Nucleus accumbens (tissue), 56 donors: ENCODE measurements at regions not wholly inside any gene's neighbourhood (a gene's known extent, or its start where the extent isn't known, plus 50 kb on each side); places are given as distances from the start of the nearest gene placed in this dataset.
"Not testable (repeated sequence)": the region's sequence is repeated elsewhere in the genome, so short reads cannot be mapped to it uniquely, and the experiment has no call there.

Experiments used
- DNase-seq, 56 donors: peaks; one replicate each; lab custom pipeline; 2025; lab: John Stamatoyannopoulos, UW

- DNase-seq = no peak
Observed at GRCh38 chr18:78237864-78238263, 741.8 kb upstream of the SALL3 start.

DNA sequence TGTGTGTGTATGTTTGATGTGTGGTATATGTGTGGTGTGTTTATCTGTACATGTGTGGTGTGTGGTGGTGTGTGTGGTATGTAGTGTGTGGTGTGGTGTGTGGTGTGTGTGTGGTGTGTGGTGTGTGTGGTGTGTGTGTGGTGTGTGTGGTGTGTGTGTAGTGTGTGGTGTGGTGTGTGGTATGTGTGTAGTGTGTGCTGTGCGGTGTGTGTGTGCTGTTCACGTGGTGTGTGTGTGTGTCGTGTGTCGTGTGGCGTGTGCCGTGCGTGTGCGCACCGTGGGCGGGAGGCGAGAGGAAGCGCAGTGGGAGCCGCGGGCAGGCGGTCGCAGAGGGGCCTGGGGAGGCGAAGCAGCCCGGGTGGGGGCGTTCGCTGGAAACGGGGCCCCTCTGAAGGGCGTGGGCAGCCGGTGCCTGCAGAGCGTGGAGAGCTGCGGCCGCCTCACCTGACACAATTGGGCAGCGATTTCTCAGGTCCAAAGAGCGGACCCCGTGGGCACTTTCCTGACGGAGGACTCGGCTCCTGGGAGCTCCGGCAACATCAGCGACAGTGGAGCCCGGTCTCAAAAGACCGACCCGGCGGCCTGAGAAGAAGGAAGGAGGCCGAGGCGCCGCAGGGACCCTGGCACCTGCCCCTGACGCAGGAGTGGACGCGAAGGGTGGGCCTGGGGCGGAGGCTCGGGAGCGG lies 741.1 kb upstream of the SALL3 start:
- no peak for DNase-seq

- no peak for DNase-seq
Observed at GRCh38 chr18:78239090-78239457, 740.5 kb upstream of the SALL3 start.

GRCh38 chr18:78240101-78240500 lies 739.5 kb upstream of the SALL3 start:
- DNase-seq = no peak

DNA sequence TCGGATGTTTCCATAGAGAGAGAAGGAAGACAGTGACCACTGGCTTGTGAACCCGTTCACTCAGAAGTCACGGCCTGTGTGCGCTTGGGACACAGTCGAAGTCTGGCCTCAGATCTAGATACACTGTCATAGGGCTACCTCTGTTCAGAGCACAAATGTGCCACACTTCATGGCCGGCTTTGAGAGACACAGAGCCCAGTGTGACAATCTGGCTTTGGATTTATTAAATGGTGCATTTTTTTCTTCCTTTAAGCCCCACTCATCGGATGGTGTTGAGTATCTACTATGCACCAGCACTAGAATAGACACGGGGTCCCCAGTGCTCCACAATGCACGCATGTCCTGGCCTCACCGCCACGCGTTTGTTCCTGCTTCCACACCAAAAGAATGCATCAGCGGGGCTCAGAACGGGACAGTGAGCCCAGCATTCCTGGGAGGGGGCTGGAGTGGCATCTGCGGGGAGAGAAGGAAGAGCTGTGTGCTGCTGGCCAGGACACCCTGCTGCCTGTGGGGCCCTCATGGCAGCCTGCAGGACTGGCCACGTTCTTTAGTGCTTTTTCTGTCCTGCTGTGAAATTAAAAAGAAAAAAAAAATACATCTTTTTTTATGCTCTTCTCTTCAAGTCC lies 738.9 kb upstream of the SALL3 start:
- no peak for DNase-seq

GRCh38 chr18:78241535-78242253 lies 737.9 kb upstream of the SALL3 start:
- DNase-seq = no peak

GRCh38 chr18:78242254-78242643 lies 737.4 kb upstream of the SALL3 start:
- DNase-seq = no peak

DNA sequence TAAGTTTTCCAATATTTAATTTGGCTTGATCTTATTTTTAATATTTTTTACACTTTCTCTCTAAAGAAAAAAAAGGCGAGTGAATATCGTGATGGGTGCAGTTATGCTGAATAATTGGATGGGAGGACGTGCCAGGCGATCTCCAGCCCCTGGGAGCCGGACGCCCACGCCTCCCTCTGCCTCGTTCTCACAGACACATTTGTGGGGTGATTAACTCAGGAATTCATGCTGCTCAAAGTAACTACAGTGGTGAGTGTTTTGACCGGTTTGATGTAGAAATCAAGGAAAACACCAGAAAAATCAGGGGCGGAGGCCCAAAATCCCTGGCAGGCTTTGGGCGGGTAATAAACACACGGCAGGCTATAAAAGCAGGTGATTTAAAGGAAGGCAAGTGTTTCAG lies 736.8 kb upstream of the SALL3 start:
- no peak for DNase-seq

- DNase-seq = no peak
Observed at GRCh38 chr18:78244779-78245178, 734.8 kb upstream of the SALL3 start.

DNA sequence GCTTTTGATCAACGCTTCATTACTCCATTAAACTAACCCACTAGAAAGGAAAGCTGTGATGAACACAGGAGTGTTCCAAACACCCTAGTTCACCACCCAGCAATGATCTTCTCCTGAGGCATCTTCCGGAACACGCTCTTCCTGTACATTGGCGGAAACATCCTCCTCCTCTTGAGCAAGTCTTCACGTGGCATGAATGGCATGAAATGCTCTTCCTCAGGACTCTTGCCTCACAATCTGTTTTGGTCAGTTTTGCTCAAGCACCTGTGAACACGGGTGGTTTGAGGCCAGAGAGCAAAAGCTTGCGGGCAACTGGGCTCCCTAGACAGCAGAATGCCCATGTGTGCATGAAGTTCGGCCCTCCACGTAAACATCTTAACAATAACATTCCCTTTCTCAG lies 734.2 kb upstream of the SALL3 start:
- DNase-seq = peak in 5 of 56 donors; percentile 15 to 32 (median 20)

GRCh38 chr18:78246050-78246449 lies 733.6 kb upstream of the SALL3 start:
- DNase-seq = no peak

- DNase-seq = no peak
Observed at GRCh38 chr18:78246588-78246987, 733.0 kb upstream of the SALL3 start.

- DNase-seq = no peak
Observed at GRCh38 chr18:78247615-78248289, 731.9 kb upstream of the SALL3 start.

- no peak for DNase-seq
Observed at GRCh38 chr18:78255013-78255412, 724.6 kb upstream of the SALL3 start.

GRCh38 chr18:78268226-78268988 lies 711.2 kb upstream of the SALL3 start:
- no peak for DNase-seq

GRCh38 chr18:78271790-78272189 lies 707.8 kb upstream of the SALL3 start:
- DNase-seq = no peak

DNA sequence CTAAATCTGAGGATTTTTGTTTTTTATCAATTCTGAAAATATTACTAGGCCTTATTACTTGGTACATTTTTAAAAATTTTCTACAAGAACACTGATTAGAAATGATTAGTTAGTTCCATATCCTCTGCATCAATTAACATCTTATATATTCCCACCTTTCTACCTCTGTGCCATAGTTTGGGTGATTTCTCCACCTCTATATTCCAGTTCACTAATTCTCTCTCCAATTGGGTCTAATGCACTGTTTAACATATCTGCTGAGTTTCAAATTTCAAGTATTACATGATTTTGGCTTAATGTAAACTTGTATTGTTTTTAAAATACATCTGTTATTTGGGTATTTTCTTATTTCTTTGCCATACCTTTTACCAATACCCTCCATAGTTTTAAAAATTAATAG lies 705.7 kb upstream of the SALL3 start:
- no peak for DNase-seq

DNA sequence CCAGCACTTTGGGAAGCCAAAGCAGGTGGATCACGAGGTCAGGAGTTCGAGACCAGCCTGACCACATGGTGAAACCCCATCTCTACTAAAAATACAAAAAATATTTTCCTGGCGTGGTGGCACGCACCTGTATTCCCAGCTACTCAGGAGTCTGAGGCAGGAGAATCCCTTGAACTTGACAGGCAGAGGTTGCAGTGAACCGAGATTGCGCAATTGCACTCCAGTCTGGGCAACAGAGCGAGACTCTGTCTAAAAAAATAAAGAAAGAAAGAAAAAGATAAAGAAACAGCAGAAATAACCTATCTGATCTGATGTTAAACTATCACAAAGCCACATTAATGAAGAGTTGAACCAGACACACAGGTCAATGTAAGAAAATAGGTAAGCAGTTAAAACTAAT lies 696.2 kb upstream of the SALL3 start:
- not testable (repeated sequence) for DNase-seq

DNA sequence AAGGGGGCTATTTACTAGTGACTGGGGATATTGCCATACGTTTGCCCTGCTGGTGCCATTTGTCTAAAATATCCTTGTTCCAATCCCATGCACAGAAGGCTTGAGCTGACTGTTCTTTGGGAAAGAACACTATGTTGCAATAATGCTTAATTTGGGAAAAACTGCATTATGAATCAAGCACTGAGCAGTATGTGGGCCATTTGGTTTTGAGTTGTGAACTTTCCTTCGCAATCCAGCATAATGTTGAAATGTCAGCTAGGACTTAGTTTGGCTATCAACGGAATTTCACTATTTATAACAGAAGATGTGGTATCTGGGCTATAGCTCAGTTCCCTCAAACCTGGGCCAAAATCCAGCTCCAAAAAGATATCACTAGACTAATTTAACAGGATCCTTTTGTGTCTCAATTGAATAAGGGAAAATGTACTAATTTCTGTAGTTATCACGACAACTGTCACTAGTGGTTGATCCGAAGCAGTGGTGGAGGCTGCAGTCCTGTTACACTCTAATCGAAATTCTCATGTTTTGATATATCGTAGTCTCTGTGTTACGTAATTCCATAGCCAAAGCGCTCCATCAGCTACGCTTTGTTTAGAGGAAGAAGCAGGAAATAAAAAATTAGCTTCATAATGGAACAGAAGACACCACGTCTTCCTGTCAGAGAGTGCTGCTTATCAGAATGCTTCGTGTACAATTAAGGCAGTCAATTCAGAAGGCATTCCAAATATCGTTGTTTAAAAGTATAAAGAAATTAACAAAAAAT lies 686.8 kb upstream of the SALL3 start:
- DNase-seq = no peak

- DNase-seq = no peak
Observed at GRCh38 chr18:78293540-78293939, 686.1 kb upstream of the SALL3 start.
